Islet precursor cell (in vitro differentiated cells): ENCODE measurements at regions not wholly inside any gene's neighbourhood (a gene's known extent, or its start where the extent isn't known, plus 50 kb on each side); places are given as distances from the start of the nearest gene placed in this dataset.

Experiments used
- DNase-seq: peaks from one replicate; pipeline ENCODE4 v3.0.0-alpha.2; 2018

- DNase-seq, result no peak
These were observed 547.2 kb downstream of the IRX1 start for GRCh38 chr5:4142842-4143241.

GRCh38 chr5:4144411-4145007 is 548.9 kb downstream of the IRX1 start:
- DNase-seq, result no peak

- DNase-seq, result no peak
These were observed 549.9 kb downstream of the IRX1 start for GRCh38 chr5:4145511-4145910.

- DNase-seq, result no peak
These were observed 552.4 kb downstream of the IRX1 start for GRCh38 chr5:4148009-4148408.

- DNase-seq, result no peak
These were observed 554.4 kb downstream of the IRX1 start for GRCh38 chr5:4150067-4150466.

GRCh38 chr5:4156153-4156552 is 560.5 kb downstream of the IRX1 start:
- no peak for DNase-seq

- DNase-seq, result no peak
These were observed 561.3 kb downstream of the IRX1 start for GRCh38 chr5:4156889-4157288.

GRCh38 chr5:4158750-4159447 is 563.3 kb downstream of the IRX1 start:
- no peak for DNase-seq

- no peak for DNase-seq
These were observed 564.0 kb downstream of the IRX1 start for GRCh38 chr5:4159681-4160080.

GRCh38 chr5:4164167-4164566 is 568.5 kb downstream of the IRX1 start:
- no peak for DNase-seq

GRCh38 chr5:4180703-4181102 is 585.1 kb downstream of the IRX1 start:
- no peak for DNase-seq

GRCh38 chr5:4182144-4182543 is 586.5 kb downstream of the IRX1 start:
- no peak for DNase-seq

GRCh38 chr5:4185127-4185526 is 589.5 kb downstream of the IRX1 start:
- DNase-seq, result no peak

GRCh38 chr5:4188704-4189103 is 593.1 kb downstream of the IRX1 start:
- DNase-seq, result peak; percentile 63

GRCh38 chr5:4189317-4189716 is 593.7 kb downstream of the IRX1 start:
- DNase-seq, result no peak

- DNase-seq, result no peak
These were observed 595.4 kb downstream of the IRX1 start for GRCh38 chr5:4191041-4191440.

GRCh38 chr5:4191703-4192102 is 596.1 kb downstream of the IRX1 start:
- no peak for DNase-seq

GRCh38 chr5:4192111-4192510 is 596.5 kb downstream of the IRX1 start:
- no peak for DNase-seq

GRCh38 chr5:4196744-4197143 is 601.1 kb downstream of the IRX1 start:
- DNase-seq, result no peak

GRCh38 chr5:4197151-4197550 is 601.5 kb downstream of the IRX1 start:
- no peak for DNase-seq

GRCh38 chr5:4198461-4198860 is 602.8 kb downstream of the IRX1 start:
- DNase-seq, result no peak

- DNase-seq, result no peak
These were observed 603.6 kb downstream of the IRX1 start for GRCh38 chr5:4199049-4199841.

GRCh38 chr5:4203146-4203545 is 607.5 kb downstream of the IRX1 start:
- no peak for DNase-seq
